Keratinocyte (primary cell): ENCODE measurements at regions not wholly inside any gene's neighbourhood (a gene's known extent, or its start where the extent isn't known, plus 50 kb on each side); places are given as distances from the start of the nearest gene placed in this dataset.

Source experiments
- DNase-seq: peaks from one replicate; pipeline ENCODE4 v3.0.0-alpha.2; 2011; ENCODE audit warnings: low read depth, missing footprints, low spot score
- FAIRE-seq: peaks from 2 replicates; lab custom pipeline; 2011; peaks lifted over from hg19 to GRCh38; lab: Jason Lieb, UNC
- H2AFZ ChIP-seq: 2 replicates; pipeline ENCODE4 v1.6.0; 2012; ENCODE audit warnings: low read length, control low read depth, inconsistent platforms; ENCODE audit not compliant: control insufficient read depth
- H3K27ac ChIP-seq: 2 replicates; pipeline ENCODE4 v1.5.1; 2011; ENCODE audit warnings: low read length; ENCODE audit not compliant: control insufficient read depth, insufficient read depth
- H3K27me3 ChIP-seq: 3 replicates; pipeline ENCODE4 v1.6.0; 2011; ENCODE audit warnings: low read length; ENCODE audit not compliant: control insufficient read depth, insufficient read depth; ENCODE audit errors: extremely low read depth
- H3K36me3 ChIP-seq, 2 experiments: 2 replicates in 1 of 2; 3 replicates in 1 of 2; pipeline ENCODE4 v1.5.1; 2011; ENCODE audit warnings: low read length in 2 of 2, mild to moderate bottlenecking in 1 of 2; ENCODE audit not compliant: control insufficient read depth in 2 of 2, insufficient read depth in 2 of 2; ENCODE audit errors: extremely low read depth in 1 of 2
- H3K4me1 ChIP-seq: 3 replicates; pipeline ENCODE4 v1.5.1; 2011; ENCODE audit warnings: low read length; ENCODE audit not compliant: control insufficient read depth, insufficient read depth; ENCODE audit errors: extremely low read depth
- H3K4me2 ChIP-seq: 3 replicates; pipeline ENCODE4 v1.6.0; 2011; ENCODE audit warnings: low read depth, low read length; ENCODE audit not compliant: control insufficient read depth, insufficient read depth; ENCODE audit errors: extremely low read depth
- H3K4me3 ChIP-seq, 3 experiments: fragments of 200-600 bp in 1 of 3; sonication (generic) in 1 of 3; 2 replicates in 2 of 3; 3 replicates in 1 of 3; pipeline ENCODE4 v1.5.1; 2011 to 2016; ENCODE audit warnings: low read length in 3 of 3, mild to moderate bottlenecking in 3 of 3, control low read depth in 2 of 3, inconsistent platforms in 1 of 3, low read depth in 1 of 3, mixed read lengths in 1 of 3, mixed run types in 1 of 3, moderate library complexity in 1 of 3; ENCODE audit not compliant: control insufficient read depth in 2 of 3, insufficient read depth in 2 of 3; ENCODE audit errors: extremely low read depth in 1 of 3
- H3K79me2 ChIP-seq: 2 replicates; pipeline ENCODE4 v1.6.0; 2012; ENCODE audit warnings: low read length; ENCODE audit not compliant: control insufficient read depth, insufficient read depth
- H3K9ac ChIP-seq: 3 replicates; pipeline ENCODE4 v1.6.0; 2011; ENCODE audit warnings: low read length; ENCODE audit not compliant: control insufficient read depth, insufficient read depth; ENCODE audit errors: extremely low read depth
- H3K9me1 ChIP-seq: 3 replicates; pipeline ENCODE4 v1.6.0; 2011; ENCODE audit warnings: low read length; ENCODE audit not compliant: control insufficient read depth, insufficient read depth; ENCODE audit errors: extremely low read depth
- H3K9me3 ChIP-seq: 2 replicates; pipeline ENCODE4 v1.5.1; 2012; ENCODE audit warnings: low read depth, low read length; ENCODE audit not compliant: control insufficient read depth
- H4K20me1 ChIP-seq: 3 replicates; pipeline ENCODE4 v1.6.0; 2011; ENCODE audit warnings: low read length; ENCODE audit not compliant: control insufficient read depth, insufficient read depth; ENCODE audit errors: extremely low read depth
- EZH2 ChIP-seq: IDR thresholded peaks from one replicate; pipeline ENCODE4 v1.6.1; 2012; ENCODE audit warnings: inconsistent platforms, mild to moderate bottlenecking, low read length, moderate library complexity
- dilution Hi-C: fragments of 300-500 bp; cut with MboI; formaldehyde crosslinking; loops from one replicate; pipeline ENCODE4 v1.7.0; 2020; ENCODE audit warnings: low sequenced_read_pairs; ENCODE audit not compliant: extremely low pct_ligation_motif_present
- TF ChIP-seq, protein P1 (sequence below), 3 experiments: IDR thresholded peaks in 1 of 3; conservative IDR thresholded peaks in 1 of 3; optimal IDR thresholded peaks in 1 of 3; 2 replicates in 2 of 3; 3 replicates in 1 of 3; pipeline versions ENCODE3 to v1.5.1; 2011; ENCODE audit warnings: low read length in 3 of 3, mild to moderate bottlenecking in 3 of 3, moderate library complexity in 2 of 3, control low read depth in 1 of 3, inconsistent platforms in 1 of 3; ENCODE audit not compliant: insufficient read depth in 2 of 3; ENCODE audit errors: extremely low read depth in 1 of 3

GRCh38 chr11:13076961-13077360, 67.8 kb downstream of the RASSF10 start:
- no peaks in the 10 kb centered on the region for H3K9me3 ChIP-seq
- no peaks in the 10 kb centered on the region for H3K79me2 ChIP-seq
- H3K4me2 ChIP-seq: peak overlapping the region; percentile 29
- H4K20me1 ChIP-seq: no peaks in the 10 kb centered on the region
- DNase-seq: peak; percentile 69
- H3K36me3 ChIP-seq: no peaks in the 10 kb centered on the region
- H3K9ac ChIP-seq: no peak overlapping the region
- dilution Hi-C loops: no loop called here
- no peak overlapping the region for H3K4me3 ChIP-seq
- no peak overlapping the region for H2AFZ ChIP-seq
- FAIRE-seq: peak; percentile 62
- no peak for TF ChIP-seq EZH2
- TF ChIP-seq, protein P1, sequence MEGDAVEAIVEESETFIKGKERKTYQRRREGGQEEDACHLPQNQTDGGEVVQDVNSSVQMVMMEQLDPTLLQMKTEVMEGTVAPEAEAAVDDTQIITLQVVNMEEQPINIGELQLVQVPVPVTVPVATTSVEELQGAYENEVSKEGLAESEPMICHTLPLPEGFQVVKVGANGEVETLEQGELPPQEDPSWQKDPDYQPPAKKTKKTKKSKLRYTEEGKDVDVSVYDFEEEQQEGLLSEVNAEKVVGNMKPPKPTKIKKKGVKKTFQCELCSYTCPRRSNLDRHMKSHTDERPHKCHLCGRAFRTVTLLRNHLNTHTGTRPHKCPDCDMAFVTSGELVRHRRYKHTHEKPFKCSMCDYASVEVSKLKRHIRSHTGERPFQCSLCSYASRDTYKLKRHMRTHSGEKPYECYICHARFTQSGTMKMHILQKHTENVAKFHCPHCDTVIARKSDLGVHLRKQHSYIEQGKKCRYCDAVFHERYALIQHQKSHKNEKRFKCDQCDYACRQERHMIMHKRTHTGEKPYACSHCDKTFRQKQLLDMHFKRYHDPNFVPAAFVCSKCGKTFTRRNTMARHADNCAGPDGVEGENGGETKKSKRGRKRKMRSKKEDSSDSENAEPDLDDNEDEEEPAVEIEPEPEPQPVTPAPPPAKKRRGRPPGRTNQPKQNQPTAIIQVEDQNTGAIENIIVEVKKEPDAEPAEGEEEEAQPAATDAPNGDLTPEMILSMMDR (optimal IDR thresholded peaks at IDR 0.05 in 1 of 3, IDR thresholded peaks at IDR 0.05 in 1 of 3, conservative IDR thresholded peaks at IDR 0.05 in 1 of 3; ENCODE audit: extremely low read depth in 1 of 3, insufficient read depth in 2 of 3, low read length in 3 of 3): no peak
- no peak overlapping the region for H3K27ac ChIP-seq
- H3K4me1 ChIP-seq: peaks cover 32% of the 10 kb centered on the region
- no peaks in the 10 kb centered on the region for H3K27me3 ChIP-seq
- H3K9me1 ChIP-seq: no peaks in the 10 kb centered on the region

- no peaks in the 10 kb centered on the region for H3K27me3 ChIP-seq
- H2AFZ ChIP-seq: no peak overlapping the region
- peaks cover 15% of the 10 kb centered on the region for H3K4me1 ChIP-seq
- TF ChIP-seq, protein P1 (optimal IDR thresholded peaks at IDR 0.05 in 1 of 3, IDR thresholded peaks at IDR 0.05 in 1 of 3, conservative IDR thresholded peaks at IDR 0.05 in 1 of 3; ENCODE audit: extremely low read depth in 1 of 3, insufficient read depth in 2 of 3, low read length in 3 of 3): no peak
- no peak for TF ChIP-seq EZH2
- H3K27ac ChIP-seq: no peak overlapping the region
- no peaks in the 10 kb centered on the region for H3K9me1 ChIP-seq
- dilution Hi-C loops: no loop called here
- no peaks in the 10 kb centered on the region for H3K36me3 ChIP-seq
- FAIRE-seq: no peak
- H3K79me2 ChIP-seq: no peaks in the 10 kb centered on the region
- H3K9ac ChIP-seq: no peak overlapping the region
- no peaks in the 10 kb centered on the region for H3K9me3 ChIP-seq
- no peaks in the 10 kb centered on the region for H4K20me1 ChIP-seq
- H3K4me3 ChIP-seq: no peak overlapping the region
- DNase-seq: no peak
- no peak overlapping the region for H3K4me2 ChIP-seq
Observed at GRCh38 chr11:13080861-13081260, 71.7 kb downstream of the RASSF10 start.
